Activated naive CD8-positive, alpha-beta T cell treated with anti-CD3 and anti-CD28 coated beads, Interleukin-2, amount 50 U/mL, for 16 hours (primary cell): ENCODE measurements at regions not wholly inside any gene's neighbourhood (a gene's known extent, or its start where the extent isn't known, plus 50 kb on each side); places are given as distances from the start of the nearest gene placed in this dataset.
"Not testable (repeated sequence)": the region's sequence is repeated elsewhere in the genome, so short reads cannot be mapped to it uniquely, and the experiment has no call there.

ENCODE experiments used
- DNase-seq: peaks from one replicate; pipeline ENCODE4 v3.0.0-alpha.2; 2020; ENCODE audit warnings: low read depth, low spot score

- DNase-seq: no peak
Measured at GRCh38 chr3:20490996-20491395, 305.0 kb upstream of the SGO1 start.

DNA sequence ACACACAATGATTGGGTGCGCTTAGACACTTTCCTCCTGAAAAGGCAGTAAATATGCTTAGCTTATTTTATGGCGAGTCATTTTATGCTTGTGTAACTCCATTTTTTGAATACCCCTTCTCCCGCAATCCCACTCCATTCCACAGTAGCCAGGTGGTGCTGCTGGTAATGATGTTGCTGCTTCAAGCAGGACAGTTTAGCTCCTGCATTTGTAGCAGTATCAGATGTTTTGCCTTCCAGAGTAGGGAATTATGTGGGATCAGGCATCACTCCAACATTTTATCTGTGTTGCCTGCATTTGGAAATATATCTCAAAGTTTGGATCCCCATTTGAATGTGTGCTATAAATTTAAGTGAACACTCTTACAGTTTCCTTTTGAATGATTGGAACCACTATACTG, 302.1 kb upstream of the SGO1 start:
- DNase-seq: no peak

DNA sequence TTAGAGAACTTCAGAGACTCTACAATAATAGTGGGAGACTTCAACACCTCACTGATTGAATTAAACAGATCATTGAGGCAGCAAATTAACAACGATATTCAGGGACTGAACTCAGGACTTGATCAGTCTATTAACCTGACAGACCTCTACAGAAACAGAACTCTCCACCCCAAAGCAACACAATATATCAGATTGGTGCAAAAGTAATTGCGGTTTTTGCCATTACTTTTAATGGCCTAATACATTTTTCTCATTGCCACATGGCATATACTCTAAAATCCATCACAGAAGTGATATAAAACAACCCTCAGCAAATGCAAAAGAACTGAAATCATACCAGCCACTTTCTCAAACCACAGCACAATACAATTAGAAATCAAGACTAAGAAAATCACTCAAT, 298.1 kb upstream of the SGO1 start:
- no peak for DNase-seq

- no peak for DNase-seq
Measured at GRCh38 chr3:20482350-20482749, 296.3 kb upstream of the SGO1 start.

DNA sequence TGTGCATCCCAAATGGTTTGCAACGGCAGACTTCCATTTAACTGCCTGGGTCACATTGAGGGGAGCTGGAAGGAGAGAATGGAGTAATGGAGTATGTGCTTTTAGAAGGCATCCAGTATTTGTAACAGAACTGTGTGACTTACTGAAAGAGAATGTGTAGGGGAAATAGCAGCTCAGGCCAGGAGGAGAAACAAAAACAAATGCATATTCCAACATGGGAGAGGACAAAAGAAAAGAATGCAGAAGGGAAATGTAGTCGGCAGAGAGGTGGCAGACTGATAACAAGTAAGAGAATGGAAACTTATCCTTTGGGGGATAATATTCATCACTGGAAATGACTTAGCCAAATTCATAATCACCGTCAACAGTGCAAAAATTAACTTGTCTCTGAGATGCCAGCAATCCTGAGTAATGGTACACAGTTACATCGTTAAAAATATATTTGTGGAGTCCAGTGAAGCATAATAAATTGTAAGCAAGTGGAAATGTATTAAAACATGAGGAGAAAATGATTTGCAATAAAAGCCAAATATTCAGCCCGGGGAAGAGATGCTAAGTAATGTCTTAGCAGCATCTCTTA, 294.9 kb upstream of the SGO1 start:
- DNase-seq: no peak

DNA sequence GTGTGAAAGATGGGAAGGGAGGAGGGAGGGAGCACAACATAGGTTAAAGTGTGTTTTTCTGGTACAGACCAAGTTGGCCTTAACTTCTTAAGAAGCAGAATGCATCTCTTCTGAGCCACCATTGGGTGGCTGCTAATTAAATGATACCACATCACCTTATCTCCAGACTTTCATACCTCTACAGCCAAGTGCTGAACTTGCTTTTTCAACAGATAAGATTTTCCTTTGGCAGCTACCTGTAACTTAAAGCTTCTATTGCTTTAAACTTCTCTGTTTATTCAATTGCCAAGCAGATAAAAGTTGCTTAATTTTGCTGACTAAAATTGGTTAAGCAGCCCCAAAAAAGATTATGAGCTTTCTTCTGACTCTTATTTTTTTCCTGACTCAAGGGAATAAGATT, 292.4 kb upstream of the SGO1 start:
- no peak for DNase-seq

- not testable (repeated sequence) for DNase-seq
Measured at GRCh38 chr3:20464237-20464636, 278.2 kb upstream of the SGO1 start.

- DNase-seq: no peak
Measured at GRCh38 chr3:20462723-20463122, 276.7 kb upstream of the SGO1 start.

DNA sequence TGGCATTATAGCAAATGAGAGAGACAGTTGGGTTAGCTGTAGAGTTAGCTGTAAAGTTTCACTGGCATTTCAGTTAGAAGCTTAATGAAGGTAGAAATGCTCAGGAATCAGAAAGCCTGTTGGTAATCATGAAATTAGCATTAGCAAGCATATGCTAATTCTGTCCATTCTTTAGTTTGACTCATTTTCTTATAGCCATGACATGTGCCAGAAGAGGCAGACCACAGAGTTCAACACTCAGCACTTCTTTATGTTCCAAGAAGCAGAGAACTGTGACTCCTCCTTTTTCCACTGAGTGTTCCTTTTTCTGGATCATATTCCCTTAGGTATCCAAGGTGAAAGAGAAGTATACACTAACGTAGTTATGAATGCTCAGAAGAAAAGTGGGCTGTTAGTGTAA, 276.2 kb upstream of the SGO1 start:
- no peak for DNase-seq

DNA sequence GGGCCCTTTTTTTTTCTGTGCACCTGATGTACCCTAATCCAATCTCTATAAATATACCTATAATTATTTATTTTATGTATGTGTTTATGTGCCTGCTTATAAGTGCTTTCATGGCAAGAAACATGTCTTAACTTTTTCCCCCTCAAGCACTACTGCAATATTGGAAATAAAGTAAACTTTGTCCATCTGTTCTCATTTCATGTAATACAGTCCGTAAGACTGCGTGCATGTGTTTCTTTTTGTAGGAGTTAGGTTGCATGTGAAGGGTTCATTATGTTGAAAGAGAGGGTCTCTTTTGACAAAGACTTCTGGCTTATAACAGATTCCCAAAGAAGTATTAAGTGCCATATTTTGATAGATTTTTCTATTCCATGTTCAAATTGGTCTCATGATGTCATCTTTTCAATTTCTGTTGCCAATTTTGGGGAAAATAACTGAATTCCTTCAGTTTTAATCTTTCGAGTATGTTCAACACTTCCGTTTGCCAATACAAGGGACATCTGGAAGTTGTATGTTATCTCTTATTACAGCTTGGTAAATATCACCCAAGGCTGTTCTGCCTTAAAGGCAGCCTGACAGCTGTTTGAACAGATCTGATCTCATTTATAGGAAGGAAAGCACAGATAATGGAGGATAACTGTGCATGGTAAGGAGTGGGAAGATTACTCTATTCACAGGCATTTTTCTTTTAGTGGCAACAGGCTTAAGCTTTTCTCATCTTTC, 273.1 kb upstream of the SGO1 start:
- no peak for DNase-seq

DNA sequence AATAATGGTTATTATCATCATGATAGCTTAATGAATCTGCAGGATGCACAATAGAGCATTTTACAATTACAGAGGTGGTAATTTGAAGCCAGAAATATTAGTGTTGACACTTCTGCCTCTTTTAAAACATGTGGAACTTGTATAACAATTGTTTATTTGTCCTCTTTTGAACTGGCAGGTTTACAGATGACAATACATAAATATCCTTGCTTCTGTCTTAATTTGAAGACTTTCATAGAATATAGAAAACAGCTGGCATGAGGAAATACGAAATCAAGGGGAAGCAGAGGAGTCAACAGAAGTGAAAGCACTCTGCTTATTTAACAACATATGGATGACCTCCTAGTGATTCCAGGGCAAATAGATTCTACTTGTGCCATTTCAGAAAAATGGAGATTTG, 270.5 kb upstream of the SGO1 start:
- no peak for DNase-seq

- DNase-seq: no peak
Measured at GRCh38 chr3:20451170-20451569, 265.2 kb upstream of the SGO1 start.

DNA sequence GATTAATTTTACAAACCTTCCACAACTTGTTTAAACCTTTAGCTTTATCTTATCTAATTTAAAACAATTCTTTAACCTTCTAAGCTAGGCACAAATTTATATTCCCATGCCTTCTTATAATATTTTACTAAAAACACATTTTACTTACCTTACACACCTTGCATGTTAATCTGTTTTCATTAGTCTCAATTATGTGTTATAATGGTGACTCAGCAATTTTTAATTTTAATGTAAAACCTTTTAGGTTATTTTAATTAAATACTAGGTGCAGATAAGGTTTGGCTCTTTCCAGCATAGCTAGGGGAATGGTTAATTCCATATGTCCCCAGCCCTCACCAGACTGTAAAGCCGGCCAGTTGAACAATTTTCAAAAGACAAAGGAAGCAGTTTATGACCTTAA, 264.6 kb upstream of the SGO1 start:
- DNase-seq: no peak

DNA sequence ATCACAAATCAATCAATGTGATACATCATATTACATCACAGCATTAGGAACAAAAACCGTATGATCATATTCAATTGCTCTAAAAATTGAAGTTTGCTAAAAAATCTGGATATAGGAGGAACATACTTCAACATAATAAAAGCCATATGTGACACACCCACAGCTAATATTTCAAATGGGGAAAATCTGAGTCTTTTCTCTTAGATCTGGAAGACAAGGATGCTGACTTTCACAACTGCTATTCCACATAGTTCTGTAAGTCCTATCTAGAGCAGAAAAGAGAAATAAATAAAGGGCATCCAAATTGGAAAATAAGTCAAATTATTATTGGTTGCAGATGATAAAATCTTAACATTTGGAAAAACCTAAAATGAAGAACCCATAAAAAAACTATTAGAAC, 256.8 kb upstream of the SGO1 start:
- DNase-seq: no peak

DNA sequence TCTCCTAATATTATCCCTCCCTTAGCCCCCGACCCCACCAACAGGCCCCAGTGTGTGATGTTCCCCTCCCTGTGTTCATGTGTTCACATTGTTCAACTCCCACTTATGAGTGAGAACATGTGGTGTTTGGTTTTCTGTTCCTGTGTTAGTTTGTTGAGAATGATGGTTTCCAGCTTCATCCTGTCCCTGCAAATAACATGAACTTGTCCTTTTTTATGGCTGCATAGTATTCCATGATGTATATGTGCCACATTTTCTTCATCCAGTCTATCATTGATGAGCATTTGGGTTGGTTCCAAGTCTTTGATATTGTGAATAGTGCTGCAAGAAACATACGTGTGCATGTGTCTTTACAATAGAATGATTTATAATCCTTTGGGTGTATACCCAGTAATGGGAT, 241.3 kb upstream of the SGO1 start:
- not testable (repeated sequence) for DNase-seq

DNA sequence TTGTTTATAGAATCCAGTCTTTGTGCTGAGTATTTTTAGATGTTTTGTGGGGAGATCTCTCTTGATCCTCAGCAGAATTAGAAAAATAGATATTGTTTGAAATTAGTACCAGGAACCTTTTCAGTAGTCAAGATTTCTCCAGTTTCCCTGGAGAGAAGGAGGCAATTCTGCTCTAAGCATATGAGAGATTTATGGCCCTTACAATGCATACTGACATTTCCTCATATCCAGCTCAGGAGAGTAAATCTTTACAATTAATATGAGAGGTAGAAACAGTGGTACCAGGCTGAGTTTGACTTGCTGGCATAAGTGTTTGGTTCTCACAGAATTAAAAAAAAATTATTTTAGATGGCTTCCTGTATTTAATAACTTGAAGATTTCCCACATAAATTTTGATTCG, 239.1 kb upstream of the SGO1 start:
- DNase-seq: no peak

GRCh38 chr3:20424086-20424485, 238.1 kb upstream of the SGO1 start:
- no peak for DNase-seq

- no peak for DNase-seq
Measured at GRCh38 chr3:20422391-20422790, 236.4 kb upstream of the SGO1 start.

DNA sequence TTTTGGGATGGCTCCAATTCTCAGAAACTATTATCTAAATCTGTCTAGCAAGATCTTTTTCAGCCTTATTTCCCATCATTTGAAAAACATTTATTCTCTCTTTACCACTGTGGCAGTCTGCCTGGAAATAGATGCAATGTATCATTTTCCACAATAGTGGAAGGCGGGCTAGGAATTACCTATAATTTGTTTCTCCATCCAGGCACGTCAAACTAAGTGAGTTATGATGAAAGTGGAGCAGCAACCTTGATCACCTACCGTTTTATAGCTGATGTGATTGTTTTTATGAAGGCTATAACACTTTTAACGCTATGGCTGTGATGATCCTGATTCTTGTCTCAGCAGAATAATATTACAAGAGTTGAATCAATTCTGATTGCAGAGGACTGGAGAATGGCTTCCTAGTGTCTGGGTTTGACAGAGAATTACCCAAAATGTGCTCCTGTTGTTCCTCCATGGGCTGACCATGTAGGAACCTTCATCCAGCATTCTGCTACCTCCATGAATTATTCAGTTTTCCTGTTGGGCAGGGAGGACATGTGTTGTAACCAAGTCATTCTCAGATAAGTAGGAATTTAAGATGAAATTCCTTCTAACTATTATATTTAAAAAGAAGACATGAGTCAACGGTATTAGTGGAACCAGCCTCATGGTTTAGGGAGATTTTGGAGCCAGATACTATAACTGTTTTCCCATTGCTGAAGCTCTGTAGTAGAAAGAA, 231.5 kb upstream of the SGO1 start:
- no peak for DNase-seq

DNA sequence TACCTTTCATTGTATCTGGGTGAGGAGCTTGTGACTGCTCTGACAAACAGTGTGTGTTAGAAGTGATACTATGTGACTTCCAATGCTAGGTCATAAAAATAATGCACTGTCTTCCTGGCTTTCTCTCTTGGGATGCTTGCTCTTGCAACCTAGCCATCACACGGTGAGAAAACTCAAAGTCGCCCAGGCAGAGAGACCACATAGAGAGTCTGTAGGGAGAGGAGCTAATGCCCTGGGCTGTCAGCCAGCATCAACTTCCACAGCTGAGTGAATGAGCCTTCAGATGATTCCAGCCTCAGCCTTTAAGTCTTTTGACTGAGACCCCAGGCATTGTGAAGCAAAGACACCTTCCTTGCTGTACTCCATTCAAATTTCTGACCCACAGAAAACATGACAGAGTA, 220.6 kb upstream of the SGO1 start:
- no peak for DNase-seq

GRCh38 chr3:20405744-20406143, 219.7 kb upstream of the SGO1 start:
- no peak for DNase-seq

DNA sequence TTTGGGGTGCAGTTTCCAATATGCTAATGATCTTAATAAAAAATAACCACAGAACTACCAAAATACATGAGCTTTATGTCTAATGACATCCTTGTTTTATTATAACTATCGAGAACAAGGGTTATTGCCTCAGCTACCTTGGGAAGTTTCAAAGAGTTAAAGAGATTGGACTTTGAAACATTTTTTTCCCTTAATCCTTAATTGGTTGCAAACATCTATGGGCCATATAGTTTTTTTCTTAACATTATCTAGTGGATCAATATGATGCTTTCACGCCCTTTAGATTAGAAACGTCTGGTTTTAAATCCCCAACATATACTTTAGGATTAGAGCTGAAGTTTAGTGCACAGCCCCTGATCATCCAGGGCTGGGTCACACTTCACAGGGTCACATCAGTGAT, 219.2 kb upstream of the SGO1 start:
- no peak for DNase-seq

DNA sequence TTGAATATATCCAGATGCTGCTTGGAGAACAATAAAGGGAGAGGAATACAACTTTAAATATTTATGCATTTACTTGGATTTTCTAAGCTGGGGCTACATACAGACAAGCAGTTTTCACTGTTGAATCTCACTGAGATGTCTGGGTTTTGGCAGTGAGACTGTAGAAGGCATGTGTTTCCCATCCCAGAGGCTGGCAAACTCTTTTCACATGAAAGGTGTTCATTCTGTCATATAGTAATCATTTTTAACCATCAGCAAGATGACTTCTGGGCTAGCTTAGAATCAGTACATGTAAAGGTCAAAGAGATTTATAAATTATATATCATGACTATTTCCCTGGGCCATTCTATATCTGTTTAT, 218.7 kb upstream of the SGO1 start:
- DNase-seq: no peak
